Osteoblast (primary cell): ENCODE measurements at regions not wholly inside any gene's neighbourhood (a gene's known extent, or its start where the extent isn't known, plus 50 kb on each side); places are given as distances from the start of the nearest gene placed in this dataset.
A peak's percentile ranks its signal among the peaks of the same experiment; 100 is the strongest.

ENCODE experiments used
- DNase-seq: peaks from one replicate; pipeline ENCODE4 v3.0.0; 2011; ENCODE audit warnings: low spot score, mixed read lengths; ENCODE audit not compliant: insufficient read length; ENCODE audit errors: missing footprints
- H2AFZ ChIP-seq: 2 replicates; pipeline ENCODE4 v1.6.0; 2011; ENCODE audit warnings: mild to moderate bottlenecking, low read length
- H3K27ac ChIP-seq: 2 replicates; pipeline ENCODE4 v1.5.1; 2011; ENCODE audit warnings: mild to moderate bottlenecking, low read depth, low read length, moderate library complexity
- H3K27me3 ChIP-seq: 2 replicates; pipeline ENCODE4 v1.6.0; 2012; ENCODE audit warnings: mild to moderate bottlenecking, control low read depth, inconsistent platforms, low read length, moderate library complexity; ENCODE audit not compliant: insufficient read depth
- H3K36me3 ChIP-seq: 2 replicates; pipeline ENCODE4 v1.5.1; 2011; ENCODE audit warnings: mild to moderate bottlenecking, low read length, control low read depth, moderate library complexity; ENCODE audit not compliant: insufficient read depth
- H3K4me1 ChIP-seq: 2 replicates; pipeline ENCODE4 v1.5.1; 2011; ENCODE audit warnings: mild to moderate bottlenecking, low read length, control low read depth, moderate library complexity; ENCODE audit not compliant: insufficient read depth
- H3K4me2 ChIP-seq: 2 replicates; pipeline ENCODE4 v1.6.0; 2011; ENCODE audit warnings: mild to moderate bottlenecking, low read length; ENCODE audit not compliant: insufficient read depth
- H3K4me3 ChIP-seq: fragments of 200-600 bp; sonication (generic); 3 replicates; pipeline ENCODE4 v1.5.1; 2012; ENCODE audit warnings: mild to moderate bottlenecking, low read length, inconsistent platforms; ENCODE audit not compliant: insufficient read depth
- H3K79me2 ChIP-seq: 2 replicates; pipeline ENCODE4 v1.6.0; 2012; ENCODE audit warnings: mild to moderate bottlenecking, low read length, control low read depth, inconsistent platforms; ENCODE audit not compliant: insufficient read depth
- H3K9me3 ChIP-seq: 2 replicates; pipeline ENCODE4 v1.5.1; 2011; ENCODE audit warnings: low read depth, low read length, control low read depth
- H4K20me1 ChIP-seq: 2 replicates; pipeline ENCODE4 v1.6.0; 2012; ENCODE audit warnings: mild to moderate bottlenecking, low read length, control low read depth; ENCODE audit not compliant: insufficient read depth
- TF ChIP-seq, protein P1 (sequence below): IDR thresholded peaks from 2 replicates; pipeline ENCODE4 v1.5.1; 2011; ENCODE audit warnings: mild to moderate bottlenecking, low read depth, low read length, moderate library complexity; ENCODE audit errors: extremely low read depth

DNA sequence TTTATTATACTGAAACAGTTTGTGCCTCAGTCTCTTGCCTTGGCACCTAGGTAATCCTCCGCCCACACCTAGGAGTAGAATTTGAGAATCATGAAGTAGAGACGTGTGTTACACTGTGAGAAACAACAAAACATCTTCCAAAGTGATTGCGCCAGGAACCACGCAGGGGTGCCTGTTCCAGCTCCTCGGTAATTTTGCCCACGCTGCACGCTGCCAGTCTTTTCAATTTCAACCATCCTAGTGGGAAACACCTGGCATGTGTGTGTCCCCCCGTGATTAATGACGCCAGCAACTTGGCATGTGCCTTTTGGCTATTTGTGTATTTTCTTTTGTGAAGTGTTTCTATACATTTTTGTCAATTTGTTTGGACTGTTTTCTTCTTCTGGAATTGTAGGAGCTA is 919.1 kb downstream of the BRD1 start:
- H3K4me2 ChIP-seq = no peak overlapping the region
- H4K20me1 ChIP-seq = no peaks in the 10 kb centered on the region
- H3K9me3 ChIP-seq = no peaks in the 10 kb centered on the region
- no peaks in the 10 kb centered on the region for H3K79me2 ChIP-seq
- H2AFZ ChIP-seq = no peak overlapping the region
- DNase-seq = no peak
- H3K36me3 ChIP-seq = no peaks in the 10 kb centered on the region
- H3K27ac ChIP-seq = no peak overlapping the region
- no peak overlapping the region for H3K4me3 ChIP-seq
- TF ChIP-seq, protein P1, sequence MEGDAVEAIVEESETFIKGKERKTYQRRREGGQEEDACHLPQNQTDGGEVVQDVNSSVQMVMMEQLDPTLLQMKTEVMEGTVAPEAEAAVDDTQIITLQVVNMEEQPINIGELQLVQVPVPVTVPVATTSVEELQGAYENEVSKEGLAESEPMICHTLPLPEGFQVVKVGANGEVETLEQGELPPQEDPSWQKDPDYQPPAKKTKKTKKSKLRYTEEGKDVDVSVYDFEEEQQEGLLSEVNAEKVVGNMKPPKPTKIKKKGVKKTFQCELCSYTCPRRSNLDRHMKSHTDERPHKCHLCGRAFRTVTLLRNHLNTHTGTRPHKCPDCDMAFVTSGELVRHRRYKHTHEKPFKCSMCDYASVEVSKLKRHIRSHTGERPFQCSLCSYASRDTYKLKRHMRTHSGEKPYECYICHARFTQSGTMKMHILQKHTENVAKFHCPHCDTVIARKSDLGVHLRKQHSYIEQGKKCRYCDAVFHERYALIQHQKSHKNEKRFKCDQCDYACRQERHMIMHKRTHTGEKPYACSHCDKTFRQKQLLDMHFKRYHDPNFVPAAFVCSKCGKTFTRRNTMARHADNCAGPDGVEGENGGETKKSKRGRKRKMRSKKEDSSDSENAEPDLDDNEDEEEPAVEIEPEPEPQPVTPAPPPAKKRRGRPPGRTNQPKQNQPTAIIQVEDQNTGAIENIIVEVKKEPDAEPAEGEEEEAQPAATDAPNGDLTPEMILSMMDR = no peak
- no peaks in the 10 kb centered on the region for H3K4me1 ChIP-seq
- H3K27me3 ChIP-seq = no peaks in the 10 kb centered on the region

DNA sequence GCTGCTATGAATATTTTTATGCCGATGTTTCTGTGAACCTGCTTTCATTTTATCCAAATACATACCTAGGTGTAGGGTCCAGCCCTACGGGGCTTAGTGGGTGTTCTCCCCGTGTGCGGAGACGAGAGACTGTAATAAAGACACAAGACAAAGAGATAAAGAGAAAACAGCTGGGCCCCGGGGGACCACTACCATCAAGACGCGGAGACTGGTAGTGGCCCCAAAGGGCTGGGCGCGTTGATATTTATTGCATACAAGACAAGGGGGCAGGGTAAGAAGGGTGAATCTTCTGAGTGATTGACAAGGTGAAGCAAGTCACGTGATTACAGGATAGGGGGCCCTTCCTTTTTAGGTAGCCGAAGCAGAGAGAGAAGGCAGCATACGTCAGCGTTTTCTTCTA is 920.1 kb downstream of the BRD1 start:
- Histone ChIP-seq H3K79me2 (no peaks in the 10 kb centered on the region), H3K27me3 (no peaks in the 10 kb centered on the region), H3K27ac (no peak overlapping the region), H3K36me3 (no peaks in the 10 kb centered on the region), H3K4me3 (no peak overlapping the region), H3K4me1 (no peaks in the 10 kb centered on the region), H3K4me2 (no peak overlapping the region), H4K20me1 (no peaks in the 10 kb centered on the region), H2AFZ (no peak overlapping the region), H3K9me3 (no peaks in the 10 kb centered on the region)
- TF ChIP-seq, protein P1 = no peak
- no peak for DNase-seq

DNA sequence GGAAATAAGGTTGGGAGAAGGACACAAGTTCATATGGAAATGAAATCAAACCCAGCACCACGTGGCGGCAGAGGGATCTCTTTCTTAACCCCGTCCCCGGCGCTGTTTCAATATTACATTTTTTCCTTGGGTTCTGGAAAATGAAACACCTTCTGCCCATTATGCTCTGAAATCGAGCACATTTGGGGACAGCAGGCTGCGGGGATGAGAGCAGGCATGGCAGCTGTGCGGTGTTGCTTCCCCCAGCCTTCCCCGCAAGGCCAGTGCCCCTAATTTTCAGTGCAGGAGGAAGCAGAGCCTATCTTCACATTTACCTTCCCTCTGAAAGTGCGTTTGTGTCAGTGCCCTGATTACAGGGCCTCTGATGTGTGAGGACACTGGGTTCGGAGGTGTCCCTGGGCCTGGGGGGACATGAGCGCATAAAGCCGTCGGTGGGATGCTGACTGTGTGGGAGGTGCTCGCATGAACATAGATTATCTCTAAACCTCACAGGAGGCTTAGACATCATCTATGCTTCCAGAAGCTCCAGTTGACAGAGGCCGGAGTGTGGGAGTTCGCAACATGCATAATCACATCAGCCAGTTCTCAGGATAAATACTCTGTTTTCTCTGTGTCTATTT is 921.3 kb downstream of the BRD1 start:
- Histone ChIP-seq H3K4me3 (no peak overlapping the region), H3K36me3 (no peaks in the 10 kb centered on the region), H3K4me2 (no peak overlapping the region), H3K9me3 (no peaks in the 10 kb centered on the region), H3K27ac (no peak overlapping the region), H3K27me3 (no peaks in the 10 kb centered on the region), H3K79me2 (no peaks in the 10 kb centered on the region), H2AFZ (no peak overlapping the region), H4K20me1 (no peaks in the 10 kb centered on the region), H3K4me1 (no peaks in the 10 kb centered on the region)
- TF ChIP-seq, protein P1 = no peak
- DNase-seq = peak; percentile 70

DNA sequence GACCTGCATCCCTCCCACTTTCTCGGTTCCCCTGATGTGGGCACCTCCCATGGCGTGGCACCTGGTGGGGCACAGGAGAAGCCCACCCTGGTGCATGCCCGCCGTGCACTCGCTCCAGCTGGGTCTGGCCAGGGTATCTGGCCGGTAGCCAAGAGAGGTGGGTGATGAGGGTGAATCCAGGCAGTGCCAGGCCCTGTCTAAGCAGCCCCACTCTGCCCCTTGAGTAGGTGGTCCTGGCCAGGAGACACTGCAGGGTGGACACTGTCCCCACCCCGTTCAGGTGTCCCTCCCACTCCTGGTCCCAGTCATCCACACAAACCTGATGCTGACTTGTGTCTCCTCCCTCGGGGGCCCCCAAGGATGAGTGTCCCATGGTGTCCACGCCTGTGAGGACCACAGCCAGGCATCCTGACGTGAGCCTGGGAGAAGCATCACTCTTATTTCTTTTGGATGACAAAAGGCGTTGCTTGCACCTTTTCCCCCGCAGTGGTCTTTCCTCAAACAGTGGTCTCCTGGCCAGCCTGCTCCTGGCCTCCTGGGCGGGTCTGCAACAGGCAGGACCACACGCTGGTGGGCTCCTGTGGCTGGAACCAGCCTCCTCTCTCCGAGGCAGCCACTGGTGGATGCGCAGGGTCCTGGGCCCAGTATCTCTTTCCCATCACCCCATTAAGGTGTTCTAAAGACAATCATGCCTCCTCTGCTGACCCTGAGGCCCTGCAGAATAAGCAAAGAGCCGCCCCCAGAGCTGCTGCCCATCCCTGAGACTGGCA is 922.3 kb downstream of the BRD1 start:
- TF ChIP-seq, protein P1 = no peak
- no peak overlapping the region for H3K27ac ChIP-seq
- H3K4me3 ChIP-seq = no peak overlapping the region
- H3K79me2 ChIP-seq = no peaks in the 10 kb centered on the region
- H3K4me1 ChIP-seq = no peaks in the 10 kb centered on the region
- H3K4me2 ChIP-seq = no peak overlapping the region
- no peaks in the 10 kb centered on the region for H3K9me3 ChIP-seq
- DNase-seq = peak; percentile 30
- no peaks in the 10 kb centered on the region for H3K27me3 ChIP-seq
- no peaks in the 10 kb centered on the region for H4K20me1 ChIP-seq
- H3K36me3 ChIP-seq = no peaks in the 10 kb centered on the region
- H2AFZ ChIP-seq = no peak overlapping the region
